ENCODE measurements at regions not wholly inside any gene's neighbourhood (a gene's known extent, or its start where the extent isn't known, plus 50 kb on each side); places are given as distances from the start of the nearest gene placed in this dataset.
A peak's percentile ranks its signal among the peaks of the same experiment; 100 is the strongest.

DNA sequence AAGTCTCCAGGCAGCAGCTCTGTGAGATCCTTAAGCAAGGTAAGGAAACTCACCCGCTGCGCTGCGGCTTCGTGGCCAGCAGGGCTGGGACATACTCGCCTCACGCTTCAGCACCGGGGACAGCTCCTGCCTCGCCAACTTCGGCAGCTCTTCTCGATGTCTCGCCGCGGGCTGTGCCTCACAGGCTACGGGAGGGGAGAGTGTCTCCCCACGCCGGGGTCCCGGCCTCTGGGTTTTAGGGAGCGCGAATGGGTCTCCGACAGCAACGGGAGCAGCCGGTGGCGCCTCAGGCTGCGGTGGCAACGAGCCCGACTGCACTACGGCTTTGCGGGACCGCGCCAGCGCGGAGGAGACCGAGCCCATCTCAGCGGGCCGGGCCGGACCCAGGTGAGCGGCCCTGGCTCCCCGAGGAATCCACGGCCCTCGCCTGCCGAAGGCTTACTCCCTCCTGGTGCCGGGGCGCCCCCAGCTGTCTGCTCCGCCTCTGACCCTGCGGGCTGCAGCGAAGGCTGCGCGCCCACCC, 62.4 kb downstream of the LSM5 start (continued):
- TF ChIP-seq TEAD4 (IDR thresholded peaks at IDR 0.05; ENCODE audit: borderline replicate concordance, insufficient read depth) (no peak), SMC3 (IDR thresholded peaks at IDR 0.05; ENCODE audit: low read depth, low read length) (no peak), YY1 (IDR thresholded peaks at IDR 0.05; ENCODE audit: low read depth) (no peak), TAF1 (IDR thresholded peaks at IDR 0.05; ENCODE audit: borderline replicate concordance, low read depth, low read length) (no peak), MAX (IDR thresholded peaks at IDR 0.05; ENCODE audit: low read depth) (peak; percentile 71), POLR2AphosphoS5 (IDR thresholded peaks at IDR 0.05; ENCODE audit: low read depth, low read length) (no peak), CTCF (IDR thresholded peaks at IDR 0.05) (peak; percentile 53)
- TF ChIP-seq, protein P1, sequence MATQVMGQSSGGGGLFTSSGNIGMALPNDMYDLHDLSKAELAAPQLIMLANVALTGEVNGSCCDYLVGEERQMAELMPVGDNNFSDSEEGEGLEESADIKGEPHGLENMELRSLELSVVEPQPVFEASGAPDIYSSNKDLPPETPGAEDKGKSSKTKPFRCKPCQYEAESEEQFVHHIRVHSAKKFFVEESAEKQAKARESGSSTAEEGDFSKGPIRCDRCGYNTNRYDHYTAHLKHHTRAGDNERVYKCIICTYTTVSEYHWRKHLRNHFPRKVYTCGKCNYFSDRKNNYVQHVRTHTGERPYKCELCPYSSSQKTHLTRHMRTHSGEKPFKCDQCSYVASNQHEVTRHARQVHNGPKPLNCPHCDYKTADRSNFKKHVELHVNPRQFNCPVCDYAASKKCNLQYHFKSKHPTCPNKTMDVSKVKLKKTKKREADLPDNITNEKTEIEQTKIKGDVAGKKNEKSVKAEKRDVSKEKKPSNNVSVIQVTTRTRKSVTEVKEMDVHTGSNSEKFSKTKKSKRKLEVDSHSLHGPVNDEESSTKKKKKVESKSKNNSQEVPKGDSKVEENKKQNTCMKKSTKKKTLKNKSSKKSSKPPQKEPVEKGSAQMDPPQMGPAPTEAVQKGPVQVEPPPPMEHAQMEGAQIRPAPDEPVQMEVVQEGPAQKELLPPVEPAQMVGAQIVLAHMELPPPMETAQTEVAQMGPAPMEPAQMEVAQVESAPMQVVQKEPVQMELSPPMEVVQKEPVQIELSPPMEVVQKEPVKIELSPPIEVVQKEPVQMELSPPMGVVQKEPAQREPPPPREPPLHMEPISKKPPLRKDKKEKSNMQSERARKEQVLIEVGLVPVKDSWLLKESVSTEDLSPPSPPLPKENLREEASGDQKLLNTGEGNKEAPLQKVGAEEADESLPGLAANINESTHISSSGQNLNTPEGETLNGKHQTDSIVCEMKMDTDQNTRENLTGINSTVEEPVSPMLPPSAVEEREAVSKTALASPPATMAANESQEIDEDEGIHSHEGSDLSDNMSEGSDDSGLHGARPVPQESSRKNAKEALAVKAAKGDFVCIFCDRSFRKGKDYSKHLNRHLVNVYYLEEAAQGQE (IDR thresholded peaks at IDR 0.05; ENCODE audit: low read depth, low read length): peak; percentile 100
- TF ChIP-seq, protein P2, sequence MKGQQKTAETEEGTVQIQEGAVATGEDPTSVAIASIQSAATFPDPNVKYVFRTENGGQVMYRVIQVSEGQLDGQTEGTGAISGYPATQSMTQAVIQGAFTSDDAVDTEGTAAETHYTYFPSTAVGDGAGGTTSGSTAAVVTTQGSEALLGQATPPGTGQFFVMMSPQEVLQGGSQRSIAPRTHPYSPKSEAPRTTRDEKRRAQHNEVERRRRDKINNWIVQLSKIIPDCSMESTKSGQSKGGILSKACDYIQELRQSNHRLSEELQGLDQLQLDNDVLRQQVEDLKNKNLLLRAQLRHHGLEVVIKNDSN (IDR thresholded peaks at IDR 0.05; ENCODE audit: borderline replicate concordance, low read depth): no peak

DNA sequence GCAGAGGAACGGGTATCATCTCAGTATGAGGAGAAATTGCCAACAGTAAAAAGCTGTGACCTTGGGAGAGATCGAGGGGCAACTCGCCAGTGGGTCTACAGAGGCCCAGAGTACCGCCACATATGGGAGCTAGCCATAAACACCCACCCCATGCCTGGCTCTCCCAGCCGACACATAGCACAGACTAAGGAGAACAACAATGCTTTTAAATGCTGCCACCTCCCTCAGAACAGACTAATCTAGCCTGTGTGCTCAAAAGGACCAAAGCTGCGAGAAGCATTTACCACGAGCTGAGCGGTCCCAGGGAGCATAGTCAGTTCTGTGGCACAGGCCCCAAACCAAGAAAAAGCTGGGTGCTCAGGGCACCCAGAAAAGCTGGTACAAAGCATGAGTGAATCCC, 73.3 kb downstream of the LSM5 start:
- H3K79me2 ChIP-seq (ENCODE audit: insufficient read depth): no peaks in the 10 kb centered on the region
- TF ChIP-seq, protein P3, sequence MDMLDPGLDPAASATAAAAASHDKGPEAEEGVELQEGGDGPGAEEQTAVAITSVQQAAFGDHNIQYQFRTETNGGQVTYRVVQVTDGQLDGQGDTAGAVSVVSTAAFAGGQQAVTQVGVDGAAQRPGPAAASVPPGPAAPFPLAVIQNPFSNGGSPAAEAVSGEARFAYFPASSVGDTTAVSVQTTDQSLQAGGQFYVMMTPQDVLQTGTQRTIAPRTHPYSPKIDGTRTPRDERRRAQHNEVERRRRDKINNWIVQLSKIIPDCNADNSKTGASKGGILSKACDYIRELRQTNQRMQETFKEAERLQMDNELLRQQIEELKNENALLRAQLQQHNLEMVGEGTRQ (IDR thresholded peaks at IDR 0.05; ENCODE audit: borderline replicate concordance, low read depth, low read length): no peak
- TF ChIP-seq, protein P1 (IDR thresholded peaks at IDR 0.05; ENCODE audit: low read depth, low read length): no peak
- ChIA-PET POLR2A (no interaction called here), CTCF (interaction anchor here (1.1 to 2.8 kb wide), 2 partner anchors 9 to 11 kb away, joined by 3 to 12 read pairs; no protein-coding TSS in a partner anchor)
- H3K9me3 ChIP-seq: no peaks in the 10 kb centered on the region
- H2AFZ ChIP-seq (ENCODE audit: low read depth): no peak overlapping the region
- peaks cover 25% of the 10 kb centered on the region; the same call in 1 of the 2 replicates for H3K27me3 ChIP-seq (ENCODE audit: insufficient read depth)
- H3K27ac ChIP-seq (ENCODE audit: low read depth in 2 of 2, low read length in 1 of 2): no peak overlapping the region
- no peaks in the 10 kb centered on the region for H3K4me1 ChIP-seq (ENCODE audit: control insufficient read depth in 1 of 2, insufficient read depth in 2 of 2, low read depth in 1 of 2, low read length in 1 of 2)
- no peak for DNase-seq
- H3K4me3 ChIP-seq (ENCODE audit: low read depth in 2 of 2, low read length in 1 of 2): no peak overlapping the region
- H3F3A ChIP-seq (replicated peaks; ENCODE audit: insufficient read depth): no peaks in the 10 kb centered on the region
- 3% methylated on average over 8 of the region's 8 CpGs for WGBS (ENCODE audit: low lambda C conversion rate)
- no peaks in the 10 kb centered on the region for H4K20me1 ChIP-seq (ENCODE audit: insufficient read depth)
- no peaks in the 10 kb centered on the region for H3K9me2 ChIP-seq
- H3K9ac ChIP-seq: no peak overlapping the region
- H3K4me2 ChIP-seq: no peak overlapping the region
- no peaks in the 10 kb centered on the region for H3K36me3 ChIP-seq (replicated peaks in 1 of 2; ENCODE audit: control insufficient read depth in 1 of 2, insufficient read depth in 2 of 2, low read length in 1 of 2)

Measured in SK-N-SH (cell line).